ENCODE measurements at regions not wholly inside any gene's neighbourhood (a gene's known extent, or its start where the extent isn't known, plus 50 kb on each side); places are given as distances from the start of the nearest gene placed in this dataset.

DNA sequence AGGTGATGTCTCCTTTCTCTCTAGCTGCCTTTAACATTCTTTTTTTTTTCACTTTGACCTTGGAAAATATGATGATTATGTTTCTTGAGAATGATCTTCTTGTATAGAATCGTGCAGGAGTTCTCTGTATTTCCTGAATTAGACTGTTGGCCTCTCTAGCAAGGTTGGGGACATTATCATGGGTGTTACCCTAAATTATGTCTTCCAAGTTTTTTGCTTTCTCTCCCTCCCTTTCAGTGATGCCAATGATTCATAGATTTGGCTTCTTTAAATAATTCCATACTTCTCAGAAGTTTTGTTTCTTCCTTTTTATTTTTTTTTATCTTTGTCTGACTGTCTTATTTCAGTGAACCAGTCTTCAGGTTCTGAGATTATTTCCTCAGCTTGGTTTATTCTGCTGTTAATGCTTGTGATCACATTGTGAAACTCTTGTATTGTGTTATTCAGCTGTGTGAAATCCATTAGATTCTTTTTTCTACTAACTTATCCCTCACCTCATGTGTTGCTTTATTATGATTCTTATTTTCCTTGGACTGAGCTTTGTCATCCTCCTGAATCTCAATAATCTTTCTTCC, 268.4 kb upstream of the NRIP1 start:
- TF ChIP-seq, protein P1, sequence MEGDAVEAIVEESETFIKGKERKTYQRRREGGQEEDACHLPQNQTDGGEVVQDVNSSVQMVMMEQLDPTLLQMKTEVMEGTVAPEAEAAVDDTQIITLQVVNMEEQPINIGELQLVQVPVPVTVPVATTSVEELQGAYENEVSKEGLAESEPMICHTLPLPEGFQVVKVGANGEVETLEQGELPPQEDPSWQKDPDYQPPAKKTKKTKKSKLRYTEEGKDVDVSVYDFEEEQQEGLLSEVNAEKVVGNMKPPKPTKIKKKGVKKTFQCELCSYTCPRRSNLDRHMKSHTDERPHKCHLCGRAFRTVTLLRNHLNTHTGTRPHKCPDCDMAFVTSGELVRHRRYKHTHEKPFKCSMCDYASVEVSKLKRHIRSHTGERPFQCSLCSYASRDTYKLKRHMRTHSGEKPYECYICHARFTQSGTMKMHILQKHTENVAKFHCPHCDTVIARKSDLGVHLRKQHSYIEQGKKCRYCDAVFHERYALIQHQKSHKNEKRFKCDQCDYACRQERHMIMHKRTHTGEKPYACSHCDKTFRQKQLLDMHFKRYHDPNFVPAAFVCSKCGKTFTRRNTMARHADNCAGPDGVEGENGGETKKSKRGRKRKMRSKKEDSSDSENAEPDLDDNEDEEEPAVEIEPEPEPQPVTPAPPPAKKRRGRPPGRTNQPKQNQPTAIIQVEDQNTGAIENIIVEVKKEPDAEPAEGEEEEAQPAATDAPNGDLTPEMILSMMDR (IDR thresholded peaks at IDR 0.05) = no peak
- no peak for TF ChIP-seq POLR2A (IDR thresholded peaks at IDR 0.05)
